Stimulated activated CD4-positive, alpha-beta T cell treated with anti-CD3 and anti-CD28 coated beads, TNF-alpha, amount 100 ng/mL, for 48 hours (primary cell): ENCODE measurements at regions not wholly inside any gene's neighbourhood (a gene's known extent, or its start where the extent isn't known, plus 50 kb on each side); places are given as distances from the start of the nearest gene placed in this dataset.
A peak's percentile ranks its signal among the peaks of the same experiment; 100 is the strongest.

Experiments
- DNase-seq, 3 donors: peaks; one replicate each; pipeline ENCODE4 v3.0.0-alpha.2; 2020; ENCODE audit warnings: low read depth in 3 of 3

DNA sequence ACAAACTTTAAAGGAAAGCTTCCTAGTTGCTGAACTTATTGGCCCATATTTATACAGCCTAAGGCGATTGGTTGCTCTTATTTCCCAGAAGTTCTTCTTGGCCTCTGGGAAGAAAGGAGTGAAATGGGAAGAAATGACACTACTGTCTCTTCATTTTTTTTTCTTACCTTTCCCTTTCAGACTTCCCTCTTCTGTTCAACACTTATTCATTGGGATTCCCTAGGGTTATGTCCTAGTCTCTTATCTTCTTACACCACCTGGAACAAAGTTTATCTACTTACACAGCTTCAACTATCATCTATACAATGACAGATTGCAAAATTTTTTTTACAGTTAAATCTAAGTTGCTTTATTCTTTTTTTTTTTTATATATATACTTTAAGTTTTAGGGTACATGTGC is 68.0 kb downstream of the SNX12 start:
- no peak for DNase-seq

DNA sequence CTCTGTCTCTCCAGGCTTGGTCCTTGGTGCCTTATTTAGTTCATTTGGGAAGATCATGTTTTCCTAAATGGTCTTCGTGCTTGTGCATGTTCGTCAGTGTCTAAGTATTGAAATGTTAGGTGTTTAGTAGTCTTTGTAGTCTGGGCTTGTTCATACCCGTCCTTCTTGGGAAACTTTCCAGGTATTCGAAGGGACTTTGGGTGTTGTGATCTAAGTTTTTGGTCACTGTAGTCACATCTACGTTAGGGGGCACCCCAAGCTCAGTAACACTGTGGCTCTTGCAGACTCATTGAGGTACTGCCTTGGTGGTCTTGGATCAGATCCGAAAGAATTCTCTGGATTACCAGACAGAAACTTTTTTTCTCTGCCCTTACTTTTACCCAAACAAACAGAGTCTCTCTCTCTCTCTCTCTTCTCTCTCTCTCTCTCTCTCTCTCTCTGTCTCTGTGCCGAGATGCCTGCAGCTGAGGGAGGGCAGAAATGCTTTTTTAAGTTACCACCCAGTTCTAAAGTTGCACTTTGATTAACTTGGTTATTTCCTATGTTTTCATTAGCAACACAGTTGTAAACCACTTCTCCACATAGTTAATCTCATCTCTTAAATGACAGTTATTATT is 67.6 kb upstream of the SLC7A3 start:
- peak in 1 of 3 donors; percentile 1 for DNase-seq

GRCh38 chrX:70995338-70995737 is 64.4 kb upstream of the SLC7A3 start:
- no peak for DNase-seq

DNA sequence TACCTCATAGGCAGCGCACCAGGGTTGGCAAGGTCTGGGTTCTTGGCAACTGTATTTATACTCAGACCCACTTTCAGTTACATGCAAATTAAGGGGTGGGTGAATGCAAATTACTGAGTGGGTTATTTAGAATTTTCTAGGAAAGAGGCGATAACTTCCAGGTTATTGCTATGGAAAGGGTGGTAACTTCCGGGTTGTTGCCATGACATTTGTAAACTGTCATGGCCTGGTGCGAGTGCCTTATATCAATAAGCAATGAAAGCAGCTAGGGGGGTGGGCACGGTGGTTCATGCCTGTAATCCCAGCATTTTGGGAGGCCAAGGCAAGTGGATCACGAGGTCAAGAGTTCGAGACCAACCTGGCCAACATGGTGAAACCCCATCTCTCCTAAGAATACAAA is 57.5 kb upstream of the SLC7A3 start:
- no peak for DNase-seq
